Lower leg skin (tissue), 3 donors: ENCODE measurements at regions not wholly inside any gene's neighbourhood (a gene's known extent, or its start where the extent isn't known, plus 50 kb on each side); places are given as distances from the start of the nearest gene placed in this dataset.

Experiments used
- CTCF ChIP-seq, 3 donors: fragments of 450-650 bp; IDR thresholded peaks; one replicate each; pipeline ENCODE4 v1.5.1; 2016; ENCODE audit warnings: antibody characterized with exemption in 3 of 3, mild to moderate bottlenecking in 3 of 3, moderate library complexity in 2 of 3
- POLR2A ChIP-seq, 2 donors: fragments of 450-650 bp; IDR thresholded peaks; one replicate each; pipeline ENCODE4 v1.6.1; 2016 to 2017; ENCODE audit warnings: antibody characterized with exemption in 2 of 2, mild to moderate bottlenecking in 1 of 2, moderate library complexity in 1 of 2

- TF ChIP-seq POLR2A (IDR thresholded peaks at IDR 0.05) (no peak), CTCF (IDR thresholded peaks at IDR 0.05) (no peak)
These were observed 83.1 kb downstream of the VEGFA start for GRCh38 chr6:43853066-43853650.
